GM12878 (cell line): ENCODE measurements at regions not wholly inside any gene's neighbourhood (a gene's known extent, or its start where the extent isn't known, plus 50 kb on each side); places are given as distances from the start of the nearest gene placed in this dataset.

Source experiments
- ATAC-seq: fragments of 200-7000 bp; cut with Tn5 transposase; 3 replicates; pipeline ENCODE4 v1.9.1; 2020; ENCODE audit warnings: mild to moderate bottlenecking, moderate library complexity
- BruUV-seq: library from RNA; stranded (reverse); fragments of 400-500 nt; replicated peaks from 2 replicates; lab custom pipeline; 2021; lab: Mats Ljungman, UMichigan
- CTCF ChIA-PET: fragments of 300-600 bp; sonication (Branson Sonifier 250); formaldehyde crosslinking; extraction: SDS; loops from one replicate; lab custom pipeline; 2021; ENCODE audit warnings: inconsistent platforms; lab: Yijun Ruan, JAX
- POLR2A ChIA-PET: fragments of 350-600 bp; formaldehyde crosslinking; extraction: SDS; loops from one replicate; lab custom pipeline; 2021; ENCODE audit warnings: inconsistent platforms; lab: Charles Lee
- RAD21 ChIA-PET: fragments of 300-600 bp; sonication (Branson Sonifier 250); formaldehyde crosslinking; loops from one replicate; lab custom pipeline; 2023; ENCODE audit warnings: antibody characterized with exemption; ENCODE audit not compliant: unreplicated experiment; lab: Charles Lee
- SMC1A ChIA-PET: fragments of 300-600 bp; sonication (Branson Sonifier 250); formaldehyde crosslinking; loops from one replicate; lab custom pipeline; 2023; ENCODE audit not compliant: unreplicated experiment, uncharacterized antibody; lab: Charles Lee
- DNase-seq: peaks from one replicate; pipeline ENCODE4 v3.0.0-alpha.2; 2011; ENCODE audit warnings: low read depth, low spot score
- FAIRE-seq: peaks from 3 replicates; lab custom pipeline; 2011; peaks lifted over from hg19 to GRCh38; lab: Jason Lieb, UNC
- H2AFZ ChIP-seq: 2 replicates; pipeline ENCODE4 v1.6.0; 2011; ENCODE audit warnings: low read depth, low read length, control low read depth; ENCODE audit not compliant: control insufficient read depth
- H3K27ac ChIP-seq: 2 replicates; pipeline ENCODE4 v1.5.1; 2011; ENCODE audit warnings: control low read depth; ENCODE audit not compliant: control insufficient read depth, insufficient read depth
- H3K27me3 ChIP-seq, 2 experiments: replicated peaks in 1 of 2; 2 replicates each; pipeline versions ENCODE4 v1.6.0 to v1.6.1; 2011; ENCODE audit warnings: low read length in 1 of 2; ENCODE audit not compliant: control insufficient read depth in 2 of 2, insufficient read depth in 2 of 2
- H3K36me3 ChIP-seq, 2 experiments: 2 replicates each; pipeline ENCODE4 v1.5.1; 2011; ENCODE audit warnings: low read length in 1 of 2; ENCODE audit not compliant: control insufficient read depth in 2 of 2, insufficient read depth in 2 of 2
- H3K4me1 ChIP-seq: 2 replicates; pipeline ENCODE4 v1.6.1; 2011; ENCODE audit warnings: mild to moderate bottlenecking, low read length, moderate library complexity, mixed read lengths; ENCODE audit not compliant: control insufficient read depth, insufficient read depth
- H3K4me2 ChIP-seq: 2 replicates; pipeline ENCODE4 v1.6.0; 2011; ENCODE audit warnings: control low read depth; ENCODE audit not compliant: control insufficient read depth, insufficient read depth
- H3K4me3 ChIP-seq: fragments of 200-600 bp; sonication (generic); 2 replicates; pipeline ENCODE4 v1.5.1; 2016
- H3K79me2 ChIP-seq: 2 replicates; pipeline ENCODE4 v1.6.0; 2011; ENCODE audit warnings: low read length; ENCODE audit not compliant: control insufficient read depth, insufficient read depth
- H3K9ac ChIP-seq: 2 replicates; pipeline ENCODE4 v1.8.0; 2011; ENCODE audit warnings: low read length, control low read depth, mixed read lengths; ENCODE audit not compliant: control insufficient read depth, insufficient read depth
- H3K9me3 ChIP-seq: replicated peaks from 3 replicates; pipeline ENCODE4 v1.5.1; 2011; ENCODE audit warnings: mild to moderate bottlenecking, low read length; ENCODE audit not compliant: control insufficient read depth, insufficient read depth
- H4K20me1 ChIP-seq: 2 replicates; pipeline ENCODE4 v1.6.0; 2011; ENCODE audit not compliant: control insufficient read depth, insufficient read depth
- BRCA1 ChIP-seq: IDR thresholded peaks from 2 replicates; pipeline ENCODE4 v1.6.1; 2011; ENCODE audit warnings: low read depth, low read length, improper control_type of control experiment
- ESRRA ChIP-seq: IDR thresholded peaks from 2 replicates; pipeline ENCODE4 v1.6.1; 2012; ENCODE audit warnings: mild to moderate bottlenecking, low read length, improper control_type of control experiment
- MYB ChIP-seq: fragments of 150-350 bp; IDR thresholded peaks from 2 replicates; pipeline ENCODE4 v1.6.1; 2014; ENCODE audit warnings: mild to moderate bottlenecking, low read depth, low read length, borderline replicate concordance
- NFXL1 ChIP-seq: fragments of 450-650 bp; IDR thresholded peaks from 2 replicates; pipeline ENCODE4 v1.6.1; 2017; ENCODE audit warnings: antibody characterized with exemption, mild to moderate bottlenecking, borderline replicate concordance
- NFYA ChIP-seq: IDR thresholded peaks from 2 replicates; pipeline ENCODE4 v1.6.1; 2011; ENCODE audit warnings: low read depth, mild to moderate bottlenecking, low read length, improper control_type of control experiment, borderline replicate concordance
- SIX5 ChIP-seq: IDR thresholded peaks from 2 replicates; pipeline ENCODE4 v1.6.1; 2011; ENCODE audit warnings: mild to moderate bottlenecking, low read depth, low read length, moderate library complexity; ENCODE audit not compliant: severe bottlenecking
- SPI1 ChIP-seq: IDR thresholded peaks from 2 replicates; pipeline ENCODE4 v1.6.1; 2011; ENCODE audit warnings: low read depth, mild to moderate bottlenecking, low read length, moderate library complexity, borderline replicate concordance; ENCODE audit not compliant: insufficient read depth
- SREBF2 ChIP-seq: IDR thresholded peaks from 2 replicates; pipeline ENCODE4 v1.6.1; 2012; ENCODE audit warnings: mild to moderate bottlenecking, low read length
- TAF1 ChIP-seq: IDR thresholded peaks from 2 replicates; pipeline ENCODE4 v1.6.1; 2011; ENCODE audit warnings: mild to moderate bottlenecking, low read depth, low read length, borderline replicate concordance
- ZBTB11 ChIP-seq: fragments of 450-650 bp; formaldehyde crosslinking; IDR thresholded peaks from 2 replicates; pipeline ENCODE4 v1.5.0; 2022; ENCODE audit warnings: mild to moderate bottlenecking, missing genetic modification characterization
- ZZZ3 ChIP-seq: IDR thresholded peaks from 2 replicates; pipeline ENCODE4 v1.6.1; 2011; ENCODE audit warnings: low read depth; ENCODE audit not compliant: control insufficient read depth, insufficient read length
- WGBS: methylation state at CpG from one replicate; pipeline ENCODE4 v1.1.6; 2016; ENCODE audit warnings: low lambda C conversion rate; ENCODE audit not compliant: insufficient replicate concordance, insufficient coverage; ENCODE audit errors: missing lambda C conversion rate; 5-methylcytosine and 5-hydroxymethylcytosine counted together
- in situ Hi-C: fragments of 300-500 bp; cut with MboI; formaldehyde crosslinking; loops from 9 replicates; pipeline ENCODE4 v1.14.3; 2018; ENCODE audit warnings: mixed read lengths
- intact Hi-C: fragments of 100-400 bp; cut with micrococcal nuclease; formaldehyde crosslinking; loops from one replicate; pipeline ENCODE4 v1.14.2; 2022; ENCODE audit not compliant: unreplicated experiment

GRCh38 chr17:77768248-77768852 is 190.2 kb upstream of the TNRC6C start:
- H3K9me3 ChIP-seq: no peaks in the 10 kb centered on the region
- POLR2A ChIA-PET: no interaction called here
- in situ Hi-C loops (no loop called here), intact Hi-C loops (no loop called here)
- H3K9ac ChIP-seq: no peak overlapping the region
- H3K27ac ChIP-seq: no peak overlapping the region
- ATAC-seq: no peak
- SMC1A ChIA-PET: interaction anchor here (0.6 to 2.0 kb wide), 2 partner anchors 245 to 544 kb away, joined by 3 to 14 read pairs; no protein-coding TSS in a partner anchor
- H3K4me2 ChIP-seq: no peak overlapping the region
- 42% methylated on average over 14 of the region's 14 CpGs for WGBS
- no peak for DNase-seq
- H3K36me3 ChIP-seq: no peaks in the 10 kb centered on the region
- no peaks in the 10 kb centered on the region for H3K4me1 ChIP-seq
- CTCF ChIA-PET: interaction anchor here (0.6 to 7.1 kb wide), 2 partner anchors 10 to 245 kb away, joined by 3 to 111 read pairs; no protein-coding TSS in a partner anchor
- BruUV-seq: no TSS peak
- FAIRE-seq: no peak
- TF ChIP-seq MYB: no peak
- no peak for TF ChIP-seq NFYA
- TF ChIP-seq SREBF2: no peak
- TF ChIP-seq SIX5: no peak
- no peak for TF ChIP-seq TAF1
- TF ChIP-seq BRCA1: no peak
- TF ChIP-seq ZBTB11 (CRISPR knock-in tag): no peak
- TF ChIP-seq ESRRA: no peak
- TF ChIP-seq SPI1: no peak
- TF ChIP-seq NFXL1: no peak
- TF ChIP-seq ZZZ3: no peak
- RAD21 ChIA-PET: no interaction called here
- no peaks in the 10 kb centered on the region for H3K79me2 ChIP-seq
- H3K27me3 ChIP-seq: no peaks in the 10 kb centered on the region; a peak in 1 of 4 replicates
- H4K20me1 ChIP-seq: 0 out of 2 replicates have a peak, but pooled peaks cover 4% of the 10 kb centered on the region
- no peak overlapping the region for H2AFZ ChIP-seq
- no peak overlapping the region for H3K4me3 ChIP-seq
